A549 (cell line): ENCODE measurements at regions not wholly inside any gene's neighbourhood (a gene's known extent, or its start where the extent isn't known, plus 50 kb on each side); places are given as distances from the start of the nearest gene placed in this dataset.

Experiments
- PHF8 ChIP-seq: fragments of 200-600 bp; sonication (generic); IDR thresholded peaks from 2 replicates; pipeline ENCODE4 v1.6.1; 2016; ENCODE audit warnings: low read depth, mild to moderate bottlenecking, antibody characterized with exemption, moderate library complexity, borderline replicate concordance
- TF ChIP-seq, protein P1 (sequence below): fragments of >200 bp; sonication (Bioruptor Twin); formaldehyde crosslinking; IDR thresholded peaks from 3 replicates; pipeline ENCODE4 v1.5.1; 2016

DNA sequence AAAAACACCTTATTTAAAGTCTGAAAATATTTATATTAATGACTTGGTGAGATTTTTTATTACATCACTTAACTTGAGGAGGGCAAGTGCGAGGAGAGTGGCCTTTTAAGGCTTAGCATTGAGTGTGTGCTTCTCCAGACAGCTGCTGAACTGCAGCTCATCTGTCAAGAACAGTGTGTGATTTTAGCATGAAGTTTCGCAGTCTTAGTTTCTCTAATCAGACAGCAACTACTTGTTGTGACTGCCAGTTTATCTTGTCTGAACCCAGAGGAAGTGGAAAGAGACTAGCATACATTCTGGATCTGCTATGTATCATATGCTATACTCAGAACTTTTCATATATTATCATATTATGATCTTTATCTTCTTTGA is 291.7 kb upstream of the ROPN1 start:
- TF ChIP-seq, protein P1, sequence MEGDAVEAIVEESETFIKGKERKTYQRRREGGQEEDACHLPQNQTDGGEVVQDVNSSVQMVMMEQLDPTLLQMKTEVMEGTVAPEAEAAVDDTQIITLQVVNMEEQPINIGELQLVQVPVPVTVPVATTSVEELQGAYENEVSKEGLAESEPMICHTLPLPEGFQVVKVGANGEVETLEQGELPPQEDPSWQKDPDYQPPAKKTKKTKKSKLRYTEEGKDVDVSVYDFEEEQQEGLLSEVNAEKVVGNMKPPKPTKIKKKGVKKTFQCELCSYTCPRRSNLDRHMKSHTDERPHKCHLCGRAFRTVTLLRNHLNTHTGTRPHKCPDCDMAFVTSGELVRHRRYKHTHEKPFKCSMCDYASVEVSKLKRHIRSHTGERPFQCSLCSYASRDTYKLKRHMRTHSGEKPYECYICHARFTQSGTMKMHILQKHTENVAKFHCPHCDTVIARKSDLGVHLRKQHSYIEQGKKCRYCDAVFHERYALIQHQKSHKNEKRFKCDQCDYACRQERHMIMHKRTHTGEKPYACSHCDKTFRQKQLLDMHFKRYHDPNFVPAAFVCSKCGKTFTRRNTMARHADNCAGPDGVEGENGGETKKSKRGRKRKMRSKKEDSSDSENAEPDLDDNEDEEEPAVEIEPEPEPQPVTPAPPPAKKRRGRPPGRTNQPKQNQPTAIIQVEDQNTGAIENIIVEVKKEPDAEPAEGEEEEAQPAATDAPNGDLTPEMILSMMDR = no peak
- no peak for TF ChIP-seq PHF8
